GM12874 (cell line): ENCODE measurements at regions not wholly inside any gene's neighbourhood (a gene's known extent, or its start where the extent isn't known, plus 50 kb on each side); places are given as distances from the start of the nearest gene placed in this dataset.

Experiments
- TF ChIP-seq, protein P1 (sequence below): IDR thresholded peaks from 2 replicates; pipeline ENCODE4 v1.5.1; 2011; ENCODE audit warnings: low read depth, mild to moderate bottlenecking, control low read depth, low read length, moderate library complexity; ENCODE audit not compliant: insufficient read depth

DNA sequence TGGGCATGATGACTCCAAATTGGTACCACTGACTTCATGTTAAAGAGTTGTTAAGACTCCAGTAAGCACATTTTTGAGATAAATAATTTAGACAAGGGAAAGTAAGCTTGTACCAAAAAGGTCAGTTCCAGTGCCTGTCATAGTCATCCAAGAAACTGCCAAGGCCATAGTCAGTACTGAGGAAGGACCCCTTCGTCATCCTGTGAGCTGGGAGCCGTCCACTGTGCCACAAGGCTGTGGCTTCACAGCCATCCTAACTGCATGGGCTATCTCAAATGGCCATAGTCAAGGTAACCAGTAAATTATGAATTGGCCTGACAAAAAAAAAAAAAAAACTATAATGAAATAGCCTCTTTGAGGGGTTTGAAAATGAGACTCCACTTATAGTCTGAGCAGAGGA lies 207.2 kb downstream of the C7orf25 start:
- TF ChIP-seq, protein P1, sequence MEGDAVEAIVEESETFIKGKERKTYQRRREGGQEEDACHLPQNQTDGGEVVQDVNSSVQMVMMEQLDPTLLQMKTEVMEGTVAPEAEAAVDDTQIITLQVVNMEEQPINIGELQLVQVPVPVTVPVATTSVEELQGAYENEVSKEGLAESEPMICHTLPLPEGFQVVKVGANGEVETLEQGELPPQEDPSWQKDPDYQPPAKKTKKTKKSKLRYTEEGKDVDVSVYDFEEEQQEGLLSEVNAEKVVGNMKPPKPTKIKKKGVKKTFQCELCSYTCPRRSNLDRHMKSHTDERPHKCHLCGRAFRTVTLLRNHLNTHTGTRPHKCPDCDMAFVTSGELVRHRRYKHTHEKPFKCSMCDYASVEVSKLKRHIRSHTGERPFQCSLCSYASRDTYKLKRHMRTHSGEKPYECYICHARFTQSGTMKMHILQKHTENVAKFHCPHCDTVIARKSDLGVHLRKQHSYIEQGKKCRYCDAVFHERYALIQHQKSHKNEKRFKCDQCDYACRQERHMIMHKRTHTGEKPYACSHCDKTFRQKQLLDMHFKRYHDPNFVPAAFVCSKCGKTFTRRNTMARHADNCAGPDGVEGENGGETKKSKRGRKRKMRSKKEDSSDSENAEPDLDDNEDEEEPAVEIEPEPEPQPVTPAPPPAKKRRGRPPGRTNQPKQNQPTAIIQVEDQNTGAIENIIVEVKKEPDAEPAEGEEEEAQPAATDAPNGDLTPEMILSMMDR = no peak

DNA sequence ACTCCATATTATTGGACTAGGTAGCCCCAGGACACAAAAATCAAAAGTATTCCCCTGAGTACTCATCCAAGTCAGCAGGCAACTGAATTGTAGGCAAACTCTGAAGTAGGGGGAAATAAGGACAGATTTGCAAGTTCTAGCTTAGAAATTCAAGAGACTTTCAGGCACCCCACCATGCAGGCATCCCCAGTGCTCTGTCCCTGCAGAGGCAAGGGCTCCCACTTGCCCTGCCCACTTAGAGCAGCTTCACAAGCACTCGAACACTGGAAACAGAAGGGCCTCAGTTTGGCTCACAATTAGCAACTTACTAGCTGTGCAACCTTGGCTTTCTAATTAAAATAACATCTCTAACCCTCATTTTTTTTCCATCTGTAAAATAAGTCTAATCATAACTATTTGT lies 209.2 kb downstream of the C7orf25 start:
- TF ChIP-seq, protein P1 = no peak

DNA sequence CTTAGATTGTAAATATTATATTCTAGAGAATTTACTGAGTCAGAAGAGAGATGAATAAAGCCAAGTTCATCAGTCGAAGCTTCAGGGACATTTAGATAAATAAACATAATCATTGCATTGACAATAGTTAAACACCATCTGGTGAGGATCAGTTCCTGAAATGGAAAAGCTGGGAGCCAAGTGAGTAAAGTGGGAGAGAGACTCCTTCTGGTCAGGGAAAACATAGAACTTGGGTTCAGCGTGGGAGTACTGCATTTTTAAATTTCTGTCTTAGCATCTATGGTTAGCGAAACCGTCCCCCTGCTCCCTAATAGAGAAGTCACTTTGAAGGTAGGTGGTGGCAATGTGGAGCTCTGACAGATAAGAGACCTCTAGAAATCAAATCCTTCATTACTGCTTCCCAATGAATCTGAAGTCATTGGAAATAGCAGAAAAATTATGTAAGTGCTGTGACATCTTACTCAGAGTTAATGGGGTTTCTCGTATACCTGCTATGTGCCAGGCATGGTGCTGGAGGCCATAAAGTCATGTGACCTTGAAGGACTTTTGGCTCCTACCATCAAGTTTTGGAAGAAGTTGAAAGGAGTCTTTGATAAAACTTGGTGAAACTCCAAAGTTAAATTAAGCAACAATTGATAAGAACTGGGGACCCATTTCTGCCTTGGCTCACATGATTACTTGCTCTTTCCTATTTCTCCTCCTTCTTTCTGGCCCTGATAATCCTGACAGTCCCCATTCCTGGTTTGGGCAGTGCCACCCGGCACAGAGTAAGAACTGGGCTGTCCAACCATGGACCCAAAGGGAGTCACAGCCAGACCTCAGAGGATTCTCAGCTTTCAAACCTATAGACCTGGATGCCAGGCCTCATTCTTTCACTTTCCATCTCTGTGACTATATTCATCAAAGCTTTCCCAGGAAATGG lies 211.2 kb downstream of the C7orf25 start:
- TF ChIP-seq, protein P1 = no peak

DNA sequence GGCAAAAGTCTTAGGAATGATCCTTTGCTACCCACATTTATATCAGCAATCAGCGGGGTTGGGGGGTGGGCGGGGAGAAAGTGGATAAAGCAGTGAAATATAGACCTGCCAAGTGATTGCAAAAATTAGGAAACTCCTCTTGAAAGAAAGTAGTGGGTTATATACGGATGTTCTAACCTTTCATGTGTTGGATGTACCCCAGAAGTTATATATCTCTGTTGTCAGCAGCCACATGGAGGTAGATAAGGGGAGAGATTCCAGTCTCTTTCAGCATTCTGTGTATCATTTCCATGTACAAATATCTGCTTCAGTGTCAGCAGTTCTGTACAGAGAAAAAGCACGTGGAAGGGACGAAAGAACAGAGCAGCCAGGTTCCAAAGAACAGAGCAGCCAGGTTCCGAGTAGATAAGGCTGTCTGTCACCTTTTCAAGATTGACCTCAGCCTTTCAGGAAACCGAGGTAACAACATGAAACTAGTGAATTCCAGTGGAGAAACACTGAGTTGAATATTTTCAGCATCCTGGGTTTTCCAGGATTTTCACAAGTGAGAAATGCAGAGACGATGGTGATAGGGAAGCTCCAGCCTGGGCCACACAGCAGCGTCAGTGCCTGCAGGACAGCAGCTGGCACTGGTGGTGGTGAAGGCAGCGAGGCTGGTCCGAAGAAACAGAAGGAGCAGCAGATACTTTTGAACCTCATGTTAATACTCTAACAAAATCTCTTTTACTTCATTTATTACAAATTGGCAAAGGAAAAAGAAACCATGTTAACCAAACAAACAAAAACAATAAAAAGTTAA lies 212.3 kb downstream of the C7orf25 start:
- TF ChIP-seq, protein P1 = no peak

DNA sequence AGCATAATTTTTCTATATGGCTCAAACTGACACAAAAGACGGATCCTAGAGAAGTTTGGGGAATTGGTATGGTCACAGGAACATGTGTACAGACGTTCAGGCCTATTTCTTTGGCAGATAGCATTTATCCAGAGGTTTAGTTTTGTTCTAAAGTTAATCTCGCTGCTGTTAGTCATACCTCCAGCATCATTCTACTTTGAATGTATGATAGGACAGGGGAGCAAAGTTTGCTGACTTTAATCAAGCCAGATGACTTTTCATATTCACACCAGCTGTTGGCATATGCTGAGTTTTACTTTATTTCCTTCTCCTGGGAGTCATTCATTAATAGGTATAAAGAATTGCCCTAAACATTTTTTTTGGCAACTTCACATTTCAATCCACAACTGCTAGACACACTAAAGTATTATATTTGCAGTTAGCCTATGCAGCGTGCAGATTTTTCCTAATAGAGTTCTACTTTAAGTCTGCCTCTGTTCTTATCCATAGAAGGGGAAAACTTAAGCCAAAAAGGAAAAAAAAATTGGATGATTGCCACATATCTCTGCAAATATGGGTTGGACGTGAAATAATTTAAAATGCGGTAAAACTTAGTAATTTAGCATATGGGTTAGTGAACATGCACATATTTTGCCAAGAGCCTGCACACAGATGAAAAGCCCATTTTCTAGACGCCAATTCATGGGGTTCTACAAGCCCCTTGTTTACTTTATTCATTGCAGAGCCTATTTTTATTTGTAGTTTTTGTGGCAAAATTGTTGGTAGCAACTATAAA lies 213.1 kb downstream of the C7orf25 start:
- TF ChIP-seq, protein P1 = no peak

DNA sequence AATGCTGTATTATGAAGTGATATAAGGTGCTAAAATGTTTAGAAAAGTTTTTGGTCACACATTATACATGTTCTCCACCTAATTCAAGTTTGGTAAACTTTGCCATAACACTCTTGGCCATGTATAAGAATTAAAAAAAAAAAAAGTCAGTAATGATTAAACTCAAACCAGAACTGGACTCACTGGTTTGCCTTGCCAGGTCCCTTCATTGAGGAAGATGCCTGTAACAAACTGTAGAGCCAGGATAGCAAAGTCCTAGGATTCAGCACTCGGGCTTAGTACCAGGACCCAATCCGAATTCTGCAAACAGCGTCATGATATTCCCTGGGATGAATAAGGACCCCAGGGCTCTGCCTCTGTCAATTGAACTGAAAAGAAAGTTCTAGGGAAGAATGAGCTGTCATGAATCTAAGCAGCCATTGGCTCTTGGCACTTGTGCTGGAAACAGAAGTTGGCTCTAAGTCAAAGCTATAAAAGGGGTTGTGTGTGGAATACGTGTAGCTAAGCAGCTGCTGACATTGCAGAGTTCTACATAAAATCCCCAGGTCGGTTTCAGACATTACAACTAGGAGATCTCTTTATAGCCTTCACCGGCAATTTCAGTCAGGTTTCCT lies 216.9 kb downstream of the C7orf25 start:
- TF ChIP-seq, protein P1 = no peak
